ENCODE measurements at regions not wholly inside any gene's neighbourhood (a gene's known extent, or its start where the extent isn't known, plus 50 kb on each side); places are given as distances from the start of the nearest gene placed in this dataset.

- H3K9me3 ChIP-seq: peaks cover 0 to 8% (median 3%) of the 10 kb centered on the region in 4 donors
- H3K27me3 ChIP-seq: peaks cover 0 to 29% (median 0%) of the 10 kb centered on the region in 4 donors
- intact Hi-C loops (cut with DNase I): no loop called here
- H3K27ac ChIP-seq (replicated peaks in 1 of 4): no peak overlapping the region
- no peaks in the 10 kb centered on the region for H3K36me3 ChIP-seq
- 22% methylated on average over 2 of the region's 2 CpGs for WGBS
- TF ChIP-seq POLR2A (IDR thresholded peaks at IDR 0.05; ENCODE audit: low read depth): no peak
- no peak for TF ChIP-seq EP300 (IDR thresholded peaks at IDR 0.05)
- no peak for TF ChIP-seq POLR2AphosphoS5 (IDR thresholded peaks at IDR 0.05)
- no peak overlapping the region for H3K4me3 ChIP-seq
- H3K4me1 ChIP-seq: peaks cover 0 to 3% (median 0%) of the 10 kb centered on the region in 4 donors
- no peak for DNase-seq (ENCODE audit: extremely low spot score)
Observed at GRCh38 chr11:119827113-119827512, 98.1 kb upstream of the NECTIN1 start.

GRCh38 chr11:119823077-119823476 is 94.1 kb upstream of the NECTIN1 start:
- H3K36me3 ChIP-seq: no peaks in the 10 kb centered on the region
- H3K27me3 ChIP-seq: peaks cover 0 to 49% (median 1%) of the 10 kb centered on the region in 4 donors
- H3K27ac ChIP-seq (replicated peaks in 1 of 4): no peak overlapping the region
- H3K4me3 ChIP-seq: no peak overlapping the region
- no peak for DNase-seq (ENCODE audit: extremely low spot score)
- H3K4me1 ChIP-seq: no peaks in the 10 kb centered on the region
- WGBS: 80% methylated on average over 15 of the region's 15 CpGs
- H3K9me3 ChIP-seq: peaks cover 0 to 8% (median 3%) of the 10 kb centered on the region in 4 donors
- TF ChIP-seq POLR2A (IDR thresholded peaks at IDR 0.05; ENCODE audit: low read depth): no peak
- no peak for TF ChIP-seq EP300 (IDR thresholded peaks at IDR 0.05)
- TF ChIP-seq POLR2AphosphoS5 (IDR thresholded peaks at IDR 0.05): no peak
- TF ChIP-seq CTCF (IDR thresholded peaks at IDR 0.05): no peak
- intact Hi-C loops (cut with DNase I): no loop called here

DNA sequence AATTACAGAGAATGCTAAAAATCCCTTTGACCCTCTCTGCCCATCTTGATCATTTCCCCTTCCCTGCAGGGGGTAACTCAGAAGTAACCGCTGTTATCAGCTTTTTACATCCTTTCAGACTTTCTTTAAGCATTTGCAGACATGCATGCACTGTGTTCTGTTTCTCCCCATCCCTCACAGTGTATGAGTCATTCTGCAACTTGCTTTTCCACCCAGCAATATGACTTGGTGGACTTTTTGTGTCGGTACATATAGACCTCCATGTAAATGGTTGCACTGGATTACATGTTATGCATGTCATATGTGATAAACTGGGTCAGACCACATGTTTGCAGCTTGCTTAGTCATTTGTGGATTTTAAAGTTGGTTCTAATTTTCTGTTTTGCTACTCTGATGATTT is 87.7 kb upstream of the NECTIN1 start:
- H3K36me3 ChIP-seq: no peaks in the 10 kb centered on the region
- no peaks in the 10 kb centered on the region for H3K4me1 ChIP-seq
- TF ChIP-seq EP300 (IDR thresholded peaks at IDR 0.05): no peak
- no peak for TF ChIP-seq POLR2AphosphoS5 (IDR thresholded peaks at IDR 0.05)
- TF ChIP-seq CTCF (IDR thresholded peaks at IDR 0.05): no peak
- TF ChIP-seq POLR2A (IDR thresholded peaks at IDR 0.05; ENCODE audit: low read depth): no peak
- H3K27me3 ChIP-seq: peaks cover 0 to 23% (median 1%) of the 10 kb centered on the region in 4 donors
- peaks cover 0 to 7% (median 3%) of the 10 kb centered on the region in 4 donors for H3K9me3 ChIP-seq
- DNase-seq (ENCODE audit: extremely low spot score): no peak
- WGBS: 59% methylated on average over 2 of the region's 2 CpGs
- intact Hi-C loops (cut with DNase I): no loop called here
- no peak overlapping the region for H3K4me3 ChIP-seq
- no peak overlapping the region for H3K27ac ChIP-seq (replicated peaks in 1 of 4)

- Histone ChIP-seq H3K4me1 (no peaks in the 10 kb centered on the region), H3K27ac (replicated peaks in 1 of 4) (no peak overlapping the region), H3K36me3 (no peaks in the 10 kb centered on the region), H3K4me3 (no peak overlapping the region), H3K27me3 (peaks cover 0 to 18% (median 1%) of the 10 kb centered on the region in 4 donors), H3K9me3 (peaks cover 0 to 7% (median 3%) of the 10 kb centered on the region in 4 donors)
- DNase-seq (ENCODE audit: extremely low spot score): no peak
- intact Hi-C loops (cut with DNase I): no loop called here
- TF ChIP-seq POLR2AphosphoS5 (IDR thresholded peaks at IDR 0.05): no peak
- no peak for TF ChIP-seq EP300 (IDR thresholded peaks at IDR 0.05)
- TF ChIP-seq POLR2A (IDR thresholded peaks at IDR 0.05; ENCODE audit: low read depth): no peak
- no peak for TF ChIP-seq CTCF (IDR thresholded peaks at IDR 0.05)
Observed at GRCh38 chr11:119814766-119815165, 85.8 kb upstream of the NECTIN1 start.

DNA sequence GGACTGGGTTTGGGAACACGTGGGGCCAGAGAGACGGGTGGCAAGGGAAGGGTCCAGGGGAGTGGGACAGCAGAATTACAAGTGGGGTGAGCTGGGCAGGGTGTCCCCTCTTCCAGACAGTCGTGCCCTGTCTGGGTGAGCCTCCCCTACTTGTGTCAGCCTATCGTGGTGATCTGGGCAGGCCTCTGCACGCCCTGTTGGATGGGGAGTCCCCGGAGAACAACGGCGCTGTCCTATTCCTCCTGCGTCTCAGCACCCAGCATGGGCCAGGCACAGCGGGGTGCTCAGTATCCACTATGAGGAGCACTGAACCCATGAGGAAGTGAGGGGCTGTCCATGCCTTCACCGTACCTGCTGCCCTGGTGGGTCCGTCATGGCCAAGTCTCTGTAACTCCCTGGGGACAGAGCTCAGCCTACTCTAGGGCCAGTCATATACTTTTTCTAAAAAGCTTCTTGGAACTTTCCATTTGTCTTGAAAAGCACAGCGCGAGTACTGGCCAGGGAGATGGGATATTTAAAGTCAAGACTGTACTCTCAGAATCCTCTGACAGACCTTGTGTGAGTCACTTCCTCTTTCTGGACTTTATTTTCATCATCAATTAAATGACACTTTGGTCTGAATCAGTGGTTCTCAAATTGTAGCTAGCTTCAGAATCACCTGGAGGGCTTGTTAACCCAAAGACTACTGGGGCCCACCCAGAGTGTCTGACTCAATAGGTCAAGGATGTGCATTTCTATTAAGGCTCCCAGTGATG is 81.7 kb upstream of the NECTIN1 start:
- H3K4me3 ChIP-seq: no peak overlapping the region
- H3K27ac ChIP-seq (replicated peaks in 1 of 4): no peak overlapping the region
- H3K9me3 ChIP-seq: peaks cover 0 to 7% (median 3%) of the 10 kb centered on the region in 4 donors
- no peaks in the 10 kb centered on the region for H3K36me3 ChIP-seq
- no peaks in the 10 kb centered on the region for H3K4me1 ChIP-seq
- intact Hi-C loops (cut with DNase I): no loop called here
- no peak for TF ChIP-seq CTCF (IDR thresholded peaks at IDR 0.05)
- no peak for TF ChIP-seq POLR2AphosphoS5 (IDR thresholded peaks at IDR 0.05)
- no peak for TF ChIP-seq POLR2A (IDR thresholded peaks at IDR 0.05; ENCODE audit: low read depth)
- TF ChIP-seq EP300 (IDR thresholded peaks at IDR 0.05): no peak
- peaks cover 0 to 33% (median 0%) of the 10 kb centered on the region in 4 donors for H3K27me3 ChIP-seq
- no peak for DNase-seq (ENCODE audit: extremely low spot score)
- 91% methylated on average over 14 of the region's 14 CpGs for WGBS
